ENCODE measurements at regions not wholly inside any gene's neighbourhood (a gene's known extent, or its start where the extent isn't known, plus 50 kb on each side); places are given as distances from the start of the nearest gene placed in this dataset.

GRCh38 chr9:93807166-93808074, 147.7 kb downstream of the BARX1 start:
- TF ChIP-seq, protein P1, sequence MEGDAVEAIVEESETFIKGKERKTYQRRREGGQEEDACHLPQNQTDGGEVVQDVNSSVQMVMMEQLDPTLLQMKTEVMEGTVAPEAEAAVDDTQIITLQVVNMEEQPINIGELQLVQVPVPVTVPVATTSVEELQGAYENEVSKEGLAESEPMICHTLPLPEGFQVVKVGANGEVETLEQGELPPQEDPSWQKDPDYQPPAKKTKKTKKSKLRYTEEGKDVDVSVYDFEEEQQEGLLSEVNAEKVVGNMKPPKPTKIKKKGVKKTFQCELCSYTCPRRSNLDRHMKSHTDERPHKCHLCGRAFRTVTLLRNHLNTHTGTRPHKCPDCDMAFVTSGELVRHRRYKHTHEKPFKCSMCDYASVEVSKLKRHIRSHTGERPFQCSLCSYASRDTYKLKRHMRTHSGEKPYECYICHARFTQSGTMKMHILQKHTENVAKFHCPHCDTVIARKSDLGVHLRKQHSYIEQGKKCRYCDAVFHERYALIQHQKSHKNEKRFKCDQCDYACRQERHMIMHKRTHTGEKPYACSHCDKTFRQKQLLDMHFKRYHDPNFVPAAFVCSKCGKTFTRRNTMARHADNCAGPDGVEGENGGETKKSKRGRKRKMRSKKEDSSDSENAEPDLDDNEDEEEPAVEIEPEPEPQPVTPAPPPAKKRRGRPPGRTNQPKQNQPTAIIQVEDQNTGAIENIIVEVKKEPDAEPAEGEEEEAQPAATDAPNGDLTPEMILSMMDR (IDR thresholded peaks at IDR 0.05): no peak
- no peak for DNase-seq
- H3K9me3 ChIP-seq: no peaks in the 10 kb centered on the region
- intact Hi-C loops (cut with DNase I): no loop called here
- H3K36me3 ChIP-seq: no peaks in the 10 kb centered on the region
- no peak overlapping the region for H3K9ac ChIP-seq (ENCODE audit: low read depth in 2 of 2, low read length in 2 of 2)
- no peak overlapping the region for H3K4me3 ChIP-seq
- no peaks in the 10 kb centered on the region for H3K4me1 ChIP-seq
- no peaks in the 10 kb centered on the region for H3K27me3 ChIP-seq
- H3K27ac ChIP-seq: no peak overlapping the region

GRCh38 chr9:93801581-93802284, 153.4 kb downstream of the BARX1 start:
- intact Hi-C loops (cut with DNase I): no loop called here
- H3K9ac ChIP-seq (ENCODE audit: low read depth in 2 of 2, low read length in 2 of 2): no peak overlapping the region
- no peaks in the 10 kb centered on the region for H3K27me3 ChIP-seq
- H3K27ac ChIP-seq: no peak overlapping the region
- no peak for DNase-seq
- H3K9me3 ChIP-seq: no peaks in the 10 kb centered on the region
- no peaks in the 10 kb centered on the region for H3K36me3 ChIP-seq
- no peak overlapping the region for H3K4me3 ChIP-seq
- no peaks in the 10 kb centered on the region for H3K4me1 ChIP-seq
- TF ChIP-seq, protein P1 (IDR thresholded peaks at IDR 0.05): no peak

DNA sequence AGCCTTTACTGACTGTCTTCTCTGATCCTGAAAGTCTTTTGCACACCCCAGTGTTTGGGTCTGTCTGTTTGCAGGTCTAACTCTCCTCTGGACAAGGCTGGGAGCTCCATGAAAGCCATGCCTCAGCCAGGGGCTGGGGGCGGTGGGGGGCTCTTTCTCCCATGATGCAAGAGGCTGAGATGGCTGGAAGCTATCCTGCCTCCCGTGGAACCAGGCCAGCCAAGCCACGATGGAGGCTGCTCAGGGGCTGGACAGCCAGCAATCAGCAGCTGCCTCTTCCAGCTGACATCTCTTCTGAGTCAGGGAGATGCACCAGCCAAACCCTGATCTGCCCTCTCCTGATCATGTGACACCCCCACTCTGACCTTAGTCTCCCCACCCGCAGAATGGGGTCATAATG, 154.0 kb downstream of the BARX1 start:
- no peaks in the 10 kb centered on the region for H3K9me3 ChIP-seq
- TF ChIP-seq, protein P1 (IDR thresholded peaks at IDR 0.05): no peak
- H3K9ac ChIP-seq (ENCODE audit: low read depth in 2 of 2, low read length in 2 of 2): no peak overlapping the region
- no peak for DNase-seq
- no peaks in the 10 kb centered on the region for H3K27me3 ChIP-seq
- intact Hi-C loops (cut with DNase I): no loop called here
- no peaks in the 10 kb centered on the region for H3K4me1 ChIP-seq
- no peak overlapping the region for H3K4me3 ChIP-seq
- no peak overlapping the region for H3K27ac ChIP-seq
- H3K36me3 ChIP-seq: no peaks in the 10 kb centered on the region

DNA sequence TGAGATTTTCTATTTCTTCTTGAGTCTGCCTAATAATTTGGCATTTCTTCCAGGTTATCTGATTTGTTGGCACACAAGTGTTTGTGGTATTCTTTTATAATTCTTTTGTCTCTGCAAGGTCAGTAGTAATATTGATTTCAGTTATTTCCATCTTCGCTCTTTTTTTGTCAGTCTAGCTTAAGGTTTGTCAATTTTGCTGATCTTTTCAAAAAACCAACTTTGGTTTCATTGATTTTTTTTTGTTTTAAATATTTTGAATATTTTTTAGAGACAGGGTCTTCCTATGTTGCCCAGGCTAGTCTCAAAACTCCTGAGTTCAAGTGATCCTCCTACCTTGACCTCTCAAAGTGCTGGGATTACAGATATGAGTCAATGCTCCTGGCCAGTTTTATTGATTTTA, 162.8 kb downstream of the BARX1 start:
- H3K36me3 ChIP-seq: no peaks in the 10 kb centered on the region
- H3K4me1 ChIP-seq: no peaks in the 10 kb centered on the region
- intact Hi-C loops (cut with DNase I): no loop called here

GRCh38 chr9:93786204-93786603, 169.0 kb downstream of the BARX1 start:
- Histone ChIP-seq H3K36me3 (no peaks in the 10 kb centered on the region), H3K9ac (ENCODE audit: low read depth in 2 of 2, low read length in 2 of 2) (no peak overlapping the region), H3K9me3 (no peaks in the 10 kb centered on the region), H3K4me3 (no peak overlapping the region), H3K4me1 (no peaks in the 10 kb centered on the region), H3K27ac (no peak overlapping the region), H3K27me3 (no peaks in the 10 kb centered on the region)
- intact Hi-C loops (cut with DNase I): no loop called here
- DNase-seq: no peak
- TF ChIP-seq, protein P1 (IDR thresholded peaks at IDR 0.05): no peak

More for the DNA sequence above, 162.8 kb downstream of the BARX1 start:
- no peak overlapping the region for H3K9ac ChIP-seq (ENCODE audit: low read depth in 2 of 2, low read length in 2 of 2)
- H3K27ac ChIP-seq: no peak overlapping the region
- no peaks in the 10 kb centered on the region for H3K27me3 ChIP-seq
- H3K4me3 ChIP-seq: no peak overlapping the region
- TF ChIP-seq, protein P1 (IDR thresholded peaks at IDR 0.05): no peak
- DNase-seq: no peak
- no peaks in the 10 kb centered on the region for H3K9me3 ChIP-seq

Measured in colonic mucosa (tissue), 4 donors.